HepG2 (cell line): ENCODE measurements at regions not wholly inside any gene's neighbourhood (a gene's known extent, or its start where the extent isn't known, plus 50 kb on each side); places are given as distances from the start of the nearest gene placed in this dataset.

ENCODE experiments used
- ATAC-seq: fragments of 200-7000 bp; cut with Tn5 transposase; 3 replicates; pipeline ENCODE4 v1.9.1; 2020; ENCODE audit warnings: mild to moderate bottlenecking, moderate library complexity
- BruUV-seq: library from RNA; stranded (reverse); fragments of 400-500 nt; replicated peaks from 2 replicates; lab custom pipeline; 2021; lab: Mats Ljungman, UMichigan
- CTCF ChIA-PET: fragments of 300-600 bp; formaldehyde crosslinking; extraction: SDS; loops from one replicate; lab custom pipeline; 2021; ENCODE audit warnings: low total read pairs, inconsistent platforms, low intra/inter-chr PET ratio; lab: Yijun Ruan, JAX
- POLR2A ChIA-PET: fragments of 350-600 bp; sonication (Branson Sonifier 250); formaldehyde crosslinking; loops from one replicate; lab custom pipeline; 2020; ENCODE audit warnings: antibody characterized with exemption, inconsistent platforms; lab: Yijun Ruan, JAX
- DNase-seq: peaks from one replicate; pipeline ENCODE4 v3.0.0-alpha.2; 2015; ENCODE audit warnings: low spot score
- FAIRE-seq: peaks from 3 replicates; lab custom pipeline; 2011; peaks lifted over from hg19 to GRCh38; lab: Jason Lieb, UNC
- H2AFZ ChIP-seq: one replicate; pipeline ENCODE4 v1.6.1; 2011; ENCODE audit warnings: low read length, inconsistent platforms
- H3K27ac ChIP-seq: fragments of 300-600 bp; 3 replicates; pipeline ENCODE4 v1.8.0; 2011; ENCODE audit warnings: mixed run types, mild to moderate bottlenecking, mixed read lengths, low read length, inconsistent platforms; ENCODE audit not compliant: insufficient read depth; ENCODE audit errors: extremely low read length
- H3K27me3 ChIP-seq, 2 experiments: fragments of 200-600 bp in 1 of 2; 2 replicates in 1 of 2; 3 replicates in 1 of 2; pipeline versions ENCODE4 v1.6.0 to v1.8.0; 2011; ENCODE audit warnings: low read length in 2 of 2, mild to moderate bottlenecking in 2 of 2, moderate library complexity in 2 of 2, inconsistent platforms in 1 of 2; ENCODE audit not compliant: insufficient read depth in 2 of 2, control insufficient read depth in 1 of 2
- H3K36me3 ChIP-seq, 2 experiments: fragments of 200-600 bp in 1 of 2; replicated peaks in 1 of 2; 2 replicates in 1 of 2; 3 replicates in 1 of 2; pipeline versions ENCODE4 v1.5.1 to v1.8.0; 2011; ENCODE audit warnings: low read length in 2 of 2, inconsistent platforms in 1 of 2; ENCODE audit not compliant: insufficient read depth in 2 of 2, control insufficient read depth in 1 of 2
- H3K4me1 ChIP-seq: 2 replicates; pipeline ENCODE4 v1.5.1; 2012; ENCODE audit warnings: low read length, inconsistent platforms; ENCODE audit not compliant: insufficient read depth
- H3K4me2 ChIP-seq: 2 replicates; pipeline ENCODE4 v1.6.0; 2011; ENCODE audit warnings: low read depth, low read length, inconsistent platforms
- H3K4me3 ChIP-seq, 3 experiments: fragments of 200-600 bp in 1 of 3; sonication (generic), shearing (Covaris generic) in 1 of 3; replicated peaks in 1 of 3; 2 replicates each; pipeline ENCODE4 v1.5.1; 2011 to 2016; ENCODE audit warnings: low read length in 3 of 3, inconsistent platforms in 2 of 3, low read depth in 2 of 3, mild to moderate bottlenecking in 2 of 3, control low read depth in 1 of 3, mixed read lengths in 1 of 3; ENCODE audit not compliant: insufficient read depth in 1 of 3
- H3K79me2 ChIP-seq: one replicate; pipeline ENCODE4 v1.6.1; 2011; ENCODE audit warnings: low read length, inconsistent platforms; ENCODE audit not compliant: insufficient read depth
- H3K9ac ChIP-seq: 2 replicates; pipeline ENCODE4 v1.6.0; 2011; ENCODE audit warnings: mild to moderate bottlenecking, low read depth, low read length, inconsistent platforms; ENCODE audit not compliant: insufficient read depth
- H3K9me3 ChIP-seq: 2 replicates; pipeline ENCODE4 v1.5.1; 2012; ENCODE audit warnings: mild to moderate bottlenecking, low read length
- H4K20me1 ChIP-seq: 2 replicates; pipeline ENCODE4 v1.6.0; 2011; ENCODE audit warnings: inconsistent platforms, mild to moderate bottlenecking, low read length, moderate library complexity; ENCODE audit not compliant: insufficient read depth
- FOXK1 ChIP-seq: sonication (generic); formaldehyde crosslinking; IDR thresholded peaks from 2 replicates; pipeline ENCODE4 v1.4.0; 2020; ENCODE audit warnings: low read depth, missing genetic modification reagents, borderline replicate concordance
- GATAD1 ChIP-seq: IDR thresholded peaks from 2 replicates; pipeline ENCODE4 v1.6.1; 2016; ENCODE audit warnings: missing genetic modification reagents, missing compliant biosample characterization
- HDAC2 ChIP-seq: sonication (generic); formaldehyde crosslinking; IDR thresholded peaks from 2 replicates; pipeline ENCODE4 v1.4.0; 2020; ENCODE audit warnings: missing genetic modification reagents
- HES4 ChIP-seq: sonication (generic); formaldehyde crosslinking; IDR thresholded peaks from 2 replicates; pipeline ENCODE4 v1.9.0; 2021; ENCODE audit warnings: mild to moderate bottlenecking, missing genetic modification reagents, borderline replicate concordance
- HOXD1 ChIP-seq: sonication (generic); formaldehyde crosslinking; IDR thresholded peaks from 2 replicates; pipeline ENCODE4 v1.5.0; 2020; ENCODE audit warnings: missing genetic modification reagents
- TBX3 ChIP-seq: fragments of 450-650 bp; IDR thresholded peaks from 2 replicates; pipeline ENCODE4 v1.6.1; 2017; ENCODE audit warnings: antibody characterized with exemption, mild to moderate bottlenecking, inconsistent platforms, borderline replicate concordance
- YEATS2 ChIP-seq: sonication (generic); formaldehyde crosslinking; IDR thresholded peaks from 2 replicates; pipeline ENCODE4 v1.4.0; 2020; ENCODE audit warnings: missing genetic modification reagents, borderline replicate concordance
- ZNF20 ChIP-seq: sonication (generic); formaldehyde crosslinking; IDR thresholded peaks from 2 replicates; pipeline ENCODE4 v1.4.0; 2020; ENCODE audit warnings: mild to moderate bottlenecking, moderate library complexity, missing genetic modification reagents
- ZNF225 ChIP-seq: sonication (generic); formaldehyde crosslinking; IDR thresholded peaks from 2 replicates; pipeline ENCODE4 v1.4.0; 2020; ENCODE audit warnings: mild to moderate bottlenecking, missing genetic modification reagents
- ZNF296 ChIP-seq: sonication (generic); formaldehyde crosslinking; conservative IDR thresholded peaks from 2 replicates; pipeline ENCODE4 v1.5.0; 2020; ENCODE audit warnings: mild to moderate bottlenecking, missing genetic modification reagents
- ZNF34 ChIP-seq: sonication (generic); formaldehyde crosslinking; IDR thresholded peaks from 2 replicates; pipeline ENCODE4 v1.4.0; 2020; ENCODE audit warnings: mild to moderate bottlenecking, missing genetic modification reagents, borderline replicate concordance
- ZNF546 ChIP-seq: sonication (generic); formaldehyde crosslinking; conservative IDR thresholded peaks from 2 replicates; pipeline ENCODE4 v1.8.1; 2023; ENCODE audit warnings: mild to moderate bottlenecking, missing genetic modification reagents
- ZSCAN30 ChIP-seq: sonication (generic); formaldehyde crosslinking; IDR thresholded peaks from 2 replicates; pipeline ENCODE4 v1.5.0; 2020; ENCODE audit warnings: mild to moderate bottlenecking, missing genetic modification reagents
- WGBS: methylation state at CpG from one replicate; pipeline ENCODE4 v1.1.6; 2017; ENCODE audit warnings: low lambda C conversion rate; 5-methylcytosine and 5-hydroxymethylcytosine counted together
- in situ Hi-C: cut with HindIII; loops from 2 replicates; pipeline ENCODE4 v1.10.0; 2017; ENCODE audit warnings: low pct_unique_long_range_greater_than_20kb; ENCODE audit not compliant: extremely low pct_ligation_motif_present
- intact Hi-C: fragments of 100-400 bp; cut with micrococcal nuclease; formaldehyde crosslinking; loops from one replicate; pipeline ENCODE4 v1.10.0; 2022; ENCODE audit not compliant: unreplicated experiment
- TF ChIP-seq, protein P1 (sequence below): sonication (generic); formaldehyde crosslinking; IDR thresholded peaks from 2 replicates; pipeline ENCODE4 v1.4.0; 2020; ENCODE audit warnings: missing genetic modification reagents, mild to moderate bottlenecking, borderline replicate concordance
- TF ChIP-seq, protein P2 (sequence below): sonication (generic); formaldehyde crosslinking; IDR thresholded peaks from 2 replicates; pipeline ENCODE4 v1.5.0; 2020; ENCODE audit warnings: missing genetic modification reagents
- TF ChIP-seq, protein P3 (sequence below): sonication (generic); formaldehyde crosslinking; IDR thresholded peaks from 2 replicates; pipeline ENCODE4 v1.4.0; 2020; ENCODE audit warnings: missing genetic modification reagents, borderline replicate concordance
- TF ChIP-seq, protein P4 (sequence below): sonication (generic); formaldehyde crosslinking; IDR thresholded peaks from 2 replicates; pipeline ENCODE4 v1.5.0; 2020; ENCODE audit warnings: missing genetic modification reagents
- TF ChIP-seq, protein P5 (sequence below): sonication (generic); formaldehyde crosslinking; IDR thresholded peaks from 2 replicates; pipeline ENCODE4 v1.8.1; 2023; ENCODE audit warnings: mild to moderate bottlenecking, inconsistent platforms, moderate library complexity, missing genetic modification reagents, borderline replicate concordance

DNA sequence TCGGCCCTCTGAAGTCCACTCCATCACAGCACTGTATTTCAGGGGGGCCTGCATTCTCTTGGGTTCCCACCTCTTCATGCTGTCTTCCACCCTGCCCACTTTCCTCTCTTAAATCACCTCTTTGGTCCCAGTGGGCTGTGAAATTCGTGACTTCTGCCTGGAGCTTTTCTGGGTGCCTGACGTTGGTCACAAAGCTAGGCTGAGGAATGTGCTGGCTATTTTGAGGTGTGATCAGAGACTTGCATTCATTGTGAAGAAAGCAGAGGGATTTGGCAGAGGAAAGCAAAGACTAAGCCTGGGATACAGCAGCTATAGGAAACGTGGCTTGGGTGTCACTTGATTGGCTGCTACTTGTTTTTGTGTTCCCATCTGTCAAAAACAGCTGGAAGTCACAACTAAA is 202.5 kb downstream of the SATB1 start:
- ATAC-seq (no peak), DNase-seq (no peak), FAIRE-seq (no peak)
- Histone ChIP-seq H3K79me2 (no peaks in the 10 kb centered on the region), H3K4me1 (no peaks in the 10 kb centered on the region), H3K4me2 (no peak overlapping the region), H3K4me3 (no peak overlapping the region), H3K36me3 (no peaks in the 10 kb centered on the region), H3K9me3 (no peaks in the 10 kb centered on the region), H4K20me1 (no peaks in the 10 kb centered on the region), H3K27me3 (no peaks in the 10 kb centered on the region), H3K27ac (no peak overlapping the region), H3K9ac (no peak overlapping the region), H2AFZ (no peak overlapping the region)
- no TSS peak for BruUV-seq
- ChIA-PET POLR2A (no interaction called here), CTCF (no interaction called here)
- intact Hi-C loops (no loop called here), in situ Hi-C loops (no loop called here)
- WGBS: 2% methylated on average over 4 of the region's 4 CpGs
- TF ChIP-seq, protein P1, sequence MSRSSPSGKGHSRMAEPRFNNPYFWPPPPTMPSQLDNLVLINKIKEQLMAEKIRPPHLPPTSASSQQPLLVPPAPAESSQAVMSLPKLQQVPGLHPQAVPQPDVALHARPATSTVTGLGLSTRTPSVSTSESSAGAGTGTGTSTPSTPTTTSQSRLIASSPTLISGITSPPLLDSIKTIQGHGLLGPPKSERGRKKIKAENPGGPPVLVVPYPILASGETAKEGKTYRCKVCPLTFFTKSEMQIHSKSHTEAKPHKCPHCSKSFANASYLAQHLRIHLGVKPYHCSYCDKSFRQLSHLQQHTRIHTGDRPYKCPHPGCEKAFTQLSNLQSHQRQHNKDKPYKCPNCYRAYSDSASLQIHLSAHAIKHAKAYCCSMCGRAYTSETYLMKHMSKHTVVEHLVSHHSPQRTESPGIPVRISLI: no peak
- TF ChIP-seq ZNF225 (CRISPR knock-in tag) (no peak), ZNF20 (CRISPR knock-in tag) (no peak), HES4 (CRISPR knock-in tag) (no peak), ZNF34 (CRISPR knock-in tag) (no peak), ZNF296 (no peak), ZSCAN30 (CRISPR knock-in tag) (no peak), TBX3 (no peak), HOXD1 (CRISPR knock-in tag) (no peak), HDAC2 (CRISPR knock-in tag) (no peak), GATAD1 (CRISPR knock-in tag) (no peak), YEATS2 (CRISPR knock-in tag) (no peak), ZNF546 (no peak), FOXK1 (no peak)
- TF ChIP-seq, protein P2, sequence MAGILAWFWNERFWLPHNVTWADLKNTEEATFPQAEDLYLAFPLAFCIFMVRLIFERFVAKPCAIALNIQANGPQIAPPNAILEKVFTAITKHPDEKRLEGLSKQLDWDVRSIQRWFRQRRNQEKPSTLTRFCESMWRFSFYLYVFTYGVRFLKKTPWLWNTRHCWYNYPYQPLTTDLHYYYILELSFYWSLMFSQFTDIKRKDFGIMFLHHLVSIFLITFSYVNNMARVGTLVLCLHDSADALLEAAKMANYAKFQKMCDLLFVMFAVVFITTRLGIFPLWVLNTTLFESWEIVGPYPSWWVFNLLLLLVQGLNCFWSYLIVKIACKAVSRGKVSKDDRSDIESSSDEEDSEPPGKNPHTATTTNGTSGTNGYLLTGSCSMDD (CRISPR knock-in tag): no peak
- TF ChIP-seq, protein P3, sequence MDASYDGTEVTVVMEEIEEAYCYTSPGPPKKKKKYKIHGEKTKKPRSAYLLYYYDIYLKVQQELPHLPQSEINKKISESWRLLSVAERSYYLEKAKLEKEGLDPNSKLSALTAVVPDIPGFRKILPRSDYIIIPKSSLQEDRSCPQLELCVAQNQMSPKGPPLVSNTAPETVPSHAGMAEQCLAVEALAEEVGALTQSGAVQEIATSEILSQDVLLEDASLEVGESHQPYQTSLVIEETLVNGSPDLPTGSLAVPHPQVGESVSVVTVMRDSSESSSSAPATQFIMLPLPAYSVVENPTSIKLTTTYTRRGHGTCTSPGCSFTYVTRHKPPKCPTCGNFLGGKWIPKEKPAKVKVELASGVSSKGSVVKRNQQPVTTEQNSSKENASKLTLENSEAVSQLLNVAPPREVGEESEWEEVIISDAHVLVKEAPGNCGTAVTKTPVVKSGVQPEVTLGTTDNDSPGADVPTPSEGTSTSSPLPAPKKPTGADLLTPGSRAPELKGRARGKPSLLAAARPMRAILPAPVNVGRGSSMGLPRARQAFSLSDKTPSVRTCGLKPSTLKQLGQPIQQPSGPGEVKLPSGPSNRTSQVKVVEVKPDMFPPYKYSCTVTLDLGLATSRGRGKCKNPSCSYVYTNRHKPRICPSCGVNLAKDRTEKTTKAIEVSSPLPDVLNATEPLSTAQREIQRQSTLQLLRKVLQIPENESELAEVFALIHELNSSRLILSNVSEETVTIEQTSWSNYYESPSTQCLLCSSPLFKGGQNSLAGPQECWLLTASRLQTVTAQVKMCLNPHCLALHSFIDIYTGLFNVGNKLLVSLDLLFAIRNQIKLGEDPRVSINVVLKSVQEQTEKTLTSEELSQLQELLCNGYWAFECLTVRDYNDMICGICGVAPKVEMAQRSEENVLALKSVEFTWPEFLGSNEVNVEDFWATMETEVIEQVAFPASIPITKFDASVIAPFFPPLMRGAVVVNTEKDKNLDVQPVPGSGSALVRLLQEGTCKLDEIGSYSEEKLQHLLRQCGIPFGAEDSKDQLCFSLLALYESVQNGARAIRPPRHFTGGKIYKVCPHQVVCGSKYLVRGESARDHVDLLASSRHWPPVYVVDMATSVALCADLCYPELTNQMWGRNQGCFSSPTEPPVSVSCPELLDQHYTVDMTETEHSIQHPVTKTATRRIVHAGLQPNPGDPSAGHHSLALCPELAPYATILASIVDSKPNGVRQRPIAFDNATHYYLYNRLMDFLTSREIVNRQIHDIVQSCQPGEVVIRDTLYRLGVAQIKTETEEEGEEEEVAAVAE: no peak
- TF ChIP-seq, protein P4, sequence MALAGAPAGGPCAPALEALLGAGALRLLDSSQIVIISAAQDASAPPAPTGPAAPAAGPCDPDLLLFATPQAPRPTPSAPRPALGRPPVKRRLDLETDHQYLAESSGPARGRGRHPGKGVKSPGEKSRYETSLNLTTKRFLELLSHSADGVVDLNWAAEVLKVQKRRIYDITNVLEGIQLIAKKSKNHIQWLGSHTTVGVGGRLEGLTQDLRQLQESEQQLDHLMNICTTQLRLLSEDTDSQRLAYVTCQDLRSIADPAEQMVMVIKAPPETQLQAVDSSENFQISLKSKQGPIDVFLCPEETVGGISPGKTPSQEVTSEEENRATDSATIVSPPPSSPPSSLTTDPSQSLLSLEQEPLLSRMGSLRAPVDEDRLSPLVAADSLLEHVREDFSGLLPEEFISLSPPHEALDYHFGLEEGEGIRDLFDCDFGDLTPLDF: no peak
- TF ChIP-seq, protein P5, sequence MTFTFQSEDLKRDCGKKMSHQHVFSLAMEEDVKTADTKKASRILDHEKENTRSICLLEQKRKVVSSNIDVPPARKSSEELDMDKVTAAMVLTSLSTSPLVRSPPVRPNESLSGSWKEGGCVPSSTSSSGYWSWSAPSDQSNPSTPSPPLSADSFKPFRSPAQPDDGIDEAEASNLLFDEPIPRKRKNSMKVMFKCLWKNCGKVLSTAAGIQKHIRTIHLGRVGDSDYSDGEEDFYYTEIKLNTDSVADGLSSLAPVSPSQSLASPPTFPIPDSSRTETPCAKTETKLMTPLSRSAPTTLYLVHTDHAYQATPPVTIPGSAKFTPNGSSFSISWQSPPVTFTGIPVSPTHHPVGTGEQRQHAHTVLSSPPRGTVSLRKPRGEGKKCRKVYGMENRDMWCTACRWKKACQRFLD (CRISPR knock-in tag): no peak
